Left ventricle myocardium inferior (tissue), 1 donor: ENCODE measurements at regions not wholly inside any gene's neighbourhood (a gene's known extent, or its start where the extent isn't known, plus 50 kb on each side); places are given as distances from the start of the nearest gene placed in this dataset.

Source experiments
- DNase-seq: peaks from one replicate; pipeline ENCODE4 v3.0.0-alpha.2; 2020
- H3K27ac ChIP-seq: fragments of 200-600 bp; replicated peaks from 2 replicates; pipeline ENCODE4 v1.8.0; 2021
- H3K27me3 ChIP-seq: fragments of 200-600 bp; 2 replicates; pipeline ENCODE4 v1.8.0; 2021; ENCODE audit warnings: low read depth
- H3K36me3 ChIP-seq: fragments of 200-600 bp; 2 replicates; pipeline ENCODE4 v1.8.0; 2021
- H3K4me1 ChIP-seq: fragments of 200-600 bp; 2 replicates; pipeline ENCODE4 v1.8.0; 2021
- H3K4me3 ChIP-seq: fragments of 200-600 bp; 2 replicates; pipeline ENCODE4 v1.8.0; 2021; ENCODE audit warnings: mild to moderate bottlenecking, moderate library complexity
- H3K9me3 ChIP-seq: fragments of 200-600 bp; replicated peaks from 2 replicates; pipeline ENCODE4 v1.8.0; 2021
- intact Hi-C: fragments of 100-400 bp; cut with micrococcal nuclease; formaldehyde crosslinking; loops from one replicate; pipeline ENCODE4 v1.11.0; 2022
- TF ChIP-seq, protein P1 (sequence below): fragments of 200-600 bp; IDR thresholded peaks from 2 replicates; pipeline ENCODE4 v1.8.0; 2021; ENCODE audit warnings: antibody characterized with exemption, mild to moderate bottlenecking, borderline replicate concordance
- donor health status: DM: no; HTN: yes; CAD: no; lungs with severe emphysema.

DNA sequence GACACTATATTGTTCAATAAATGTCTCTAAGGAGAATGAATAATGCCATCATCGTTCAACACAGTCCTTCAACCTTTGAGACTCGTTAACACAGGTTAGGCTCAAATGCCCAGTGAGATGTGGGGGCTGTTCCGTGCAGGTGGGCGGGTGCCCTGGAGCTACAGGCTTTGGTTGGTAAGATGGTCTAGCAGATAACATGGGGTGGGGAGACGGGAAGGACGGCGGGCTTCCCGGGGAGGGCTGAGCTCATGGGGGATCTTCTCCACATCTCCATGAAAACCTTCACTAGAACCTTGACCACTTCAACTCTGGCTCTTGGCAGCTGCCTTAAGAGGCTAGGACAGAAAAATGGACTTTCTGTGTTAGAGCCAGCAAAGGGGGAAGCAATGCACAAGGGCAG, 134.1 kb upstream of the TCERG1L start:
- H3K9me3 ChIP-seq = no peaks in the 10 kb centered on the region
- peaks cover 79% of the 10 kb centered on the region for H3K27me3 ChIP-seq
- no peak for DNase-seq
- H3K4me3 ChIP-seq = no peak overlapping the region
- H3K36me3 ChIP-seq = no peaks in the 10 kb centered on the region
- H3K4me1 ChIP-seq = no peaks in the 10 kb centered on the region
- TF ChIP-seq, protein P1, sequence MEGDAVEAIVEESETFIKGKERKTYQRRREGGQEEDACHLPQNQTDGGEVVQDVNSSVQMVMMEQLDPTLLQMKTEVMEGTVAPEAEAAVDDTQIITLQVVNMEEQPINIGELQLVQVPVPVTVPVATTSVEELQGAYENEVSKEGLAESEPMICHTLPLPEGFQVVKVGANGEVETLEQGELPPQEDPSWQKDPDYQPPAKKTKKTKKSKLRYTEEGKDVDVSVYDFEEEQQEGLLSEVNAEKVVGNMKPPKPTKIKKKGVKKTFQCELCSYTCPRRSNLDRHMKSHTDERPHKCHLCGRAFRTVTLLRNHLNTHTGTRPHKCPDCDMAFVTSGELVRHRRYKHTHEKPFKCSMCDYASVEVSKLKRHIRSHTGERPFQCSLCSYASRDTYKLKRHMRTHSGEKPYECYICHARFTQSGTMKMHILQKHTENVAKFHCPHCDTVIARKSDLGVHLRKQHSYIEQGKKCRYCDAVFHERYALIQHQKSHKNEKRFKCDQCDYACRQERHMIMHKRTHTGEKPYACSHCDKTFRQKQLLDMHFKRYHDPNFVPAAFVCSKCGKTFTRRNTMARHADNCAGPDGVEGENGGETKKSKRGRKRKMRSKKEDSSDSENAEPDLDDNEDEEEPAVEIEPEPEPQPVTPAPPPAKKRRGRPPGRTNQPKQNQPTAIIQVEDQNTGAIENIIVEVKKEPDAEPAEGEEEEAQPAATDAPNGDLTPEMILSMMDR = no peak
- intact Hi-C loops = no loop called here
- H3K27ac ChIP-seq = no peak overlapping the region

DNA sequence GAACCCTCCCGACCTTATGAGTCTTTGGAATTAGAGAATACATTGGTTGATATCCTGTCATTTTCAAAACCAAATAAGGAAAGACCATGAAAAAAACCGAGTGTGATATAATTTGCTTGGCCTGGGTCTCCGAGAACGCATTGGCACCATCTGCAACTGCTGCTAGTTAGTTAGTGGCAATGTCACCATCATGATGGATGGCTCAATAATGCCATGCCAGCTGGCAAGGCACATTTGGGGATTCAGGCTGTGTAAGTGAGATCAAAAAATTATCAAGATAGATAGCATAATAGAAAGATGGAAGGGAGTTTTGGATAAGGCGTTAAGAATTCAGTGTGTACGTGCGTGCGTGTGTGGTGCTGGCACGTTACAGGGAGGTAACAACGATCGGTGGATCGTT, 134.7 kb upstream of the TCERG1L start:
- intact Hi-C loops = no loop called here
- DNase-seq = no peak
- H3K4me3 ChIP-seq = no peak overlapping the region
- TF ChIP-seq, protein P1 = no peak
- H3K27ac ChIP-seq = no peak overlapping the region
- peaks cover 78% of the 10 kb centered on the region for H3K27me3 ChIP-seq
- no peaks in the 10 kb centered on the region for H3K36me3 ChIP-seq
- no peaks in the 10 kb centered on the region for H3K9me3 ChIP-seq
- no peaks in the 10 kb centered on the region for H3K4me1 ChIP-seq

DNA sequence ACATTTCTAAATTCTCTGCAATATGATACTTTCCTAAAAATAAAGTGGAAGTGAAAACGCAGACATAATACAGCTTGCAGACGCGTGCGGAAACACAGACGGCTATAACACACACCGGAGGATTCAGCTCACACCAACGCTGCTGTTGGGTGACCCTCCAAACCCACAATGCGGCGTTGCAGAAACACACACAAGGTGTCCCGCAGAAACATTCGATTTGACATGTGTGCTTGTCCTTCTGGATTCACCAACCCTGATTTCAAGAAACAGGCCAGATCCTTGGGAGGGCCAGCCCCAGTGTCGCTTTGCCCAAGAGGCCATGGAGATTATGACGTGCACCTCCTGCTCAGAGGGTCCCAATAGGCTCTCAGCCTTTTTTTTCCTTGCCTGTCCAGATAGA, 136.7 kb upstream of the TCERG1L start:
- Histone ChIP-seq H3K4me3 (no peak overlapping the region), H3K9me3 (no peaks in the 10 kb centered on the region), H3K36me3 (no peaks in the 10 kb centered on the region), H3K27me3 (peaks cover 78% of the 10 kb centered on the region), H3K4me1 (peaks cover 2% of the 10 kb centered on the region), H3K27ac (no peak overlapping the region)
- no peak for DNase-seq
- intact Hi-C loops = no loop called here
- TF ChIP-seq, protein P1 = no peak

DNA sequence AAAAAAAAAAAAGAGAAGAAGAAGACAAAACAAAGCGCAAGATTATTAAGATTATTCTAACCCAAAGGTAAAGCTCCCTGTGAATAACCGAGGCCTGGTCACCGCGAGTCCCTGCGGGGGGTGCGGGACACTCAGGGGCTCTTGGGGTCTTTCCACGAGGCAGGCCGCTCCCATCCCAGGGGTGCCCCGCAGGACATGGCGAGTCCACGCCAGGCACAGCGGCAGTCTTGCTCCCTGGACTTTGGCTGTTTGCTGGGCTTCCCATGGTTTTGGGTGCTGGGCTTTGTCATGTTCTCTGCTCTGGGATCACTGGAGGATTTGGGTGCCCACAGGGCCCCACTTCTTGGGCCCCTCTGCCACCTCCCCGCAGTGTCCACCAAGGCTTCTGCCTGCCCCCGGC, 137.4 kb upstream of the TCERG1L start:
- Histone ChIP-seq H3K36me3 (no peaks in the 10 kb centered on the region), H3K9me3 (no peaks in the 10 kb centered on the region), H3K27ac (no peak overlapping the region), H3K4me3 (no peak overlapping the region), H3K27me3 (peaks cover 78% of the 10 kb centered on the region), H3K4me1 (peaks cover 9% of the 10 kb centered on the region)
- no peak for DNase-seq
- TF ChIP-seq, protein P1 = no peak
- intact Hi-C loops = no loop called here

DNA sequence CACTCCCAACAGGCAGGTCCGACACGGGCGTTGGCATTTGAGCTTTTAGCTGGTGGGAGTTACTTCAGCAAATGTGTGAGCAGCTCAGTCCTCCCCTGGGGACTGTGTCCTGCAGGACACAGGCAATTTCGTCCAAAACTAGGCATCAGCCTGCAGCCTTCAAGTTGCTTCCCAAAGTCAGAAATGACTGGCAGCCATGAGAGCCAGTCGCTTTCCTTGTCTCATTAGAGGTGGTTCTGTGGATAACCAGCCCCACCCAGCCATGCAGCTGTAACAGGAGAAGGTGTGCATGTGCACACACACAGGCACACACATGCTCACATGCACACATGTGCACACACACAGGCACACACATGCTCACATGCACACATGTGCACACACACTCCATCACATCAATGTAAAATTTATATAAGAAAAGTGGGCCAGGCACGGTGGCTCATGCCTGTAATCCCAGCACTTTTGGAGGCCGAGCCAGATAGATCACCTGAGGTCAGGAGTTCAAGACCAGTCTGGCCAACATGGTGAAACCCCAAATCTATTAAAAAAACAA, 138.8 kb upstream of the TCERG1L start:
- Histone ChIP-seq H3K27me3 (peaks cover 78% of the 10 kb centered on the region), H3K4me3 (no peak overlapping the region), H3K27ac (no peak overlapping the region)

More for the DNA sequence above, 138.8 kb upstream of the TCERG1L start:
- TF ChIP-seq, protein P1 = no peak
- intact Hi-C loops = no loop called here
- Histone ChIP-seq H3K9me3 (no peaks in the 10 kb centered on the region), H3K36me3 (no peaks in the 10 kb centered on the region), H3K4me1 (peaks cover 11% of the 10 kb centered on the region)
- DNase-seq = no peak
